ENCODE measurements at regions not wholly inside any gene's neighbourhood (a gene's known extent, or its start where the extent isn't known, plus 50 kb on each side); places are given as distances from the start of the nearest gene placed in this dataset.

GRCh38 chr14:50018933-50019210, 97.5 kb downstream of the VCPKMT start:
- TF ChIP-seq EZH2 (IDR thresholded peaks at IDR 0.05; ENCODE audit: insufficient read depth, low read length) (no peak), CTCF (IDR thresholded peaks at IDR 0.05; ENCODE audit: insufficient read depth, low read depth, low read length) (no peak)

All from astrocyte (in vitro differentiated cells and primary cell).